Type B pancreatic cell (in vitro differentiated cells): ENCODE measurements at regions not wholly inside any gene's neighbourhood (a gene's known extent, or its start where the extent isn't known, plus 50 kb on each side); places are given as distances from the start of the nearest gene placed in this dataset.

Source experiments
- DNase-seq: peaks from one replicate; pipeline ENCODE4 v3.0.0; 2021; ENCODE audit warnings: mixed read lengths; ENCODE audit not compliant: unreplicated experiment; ENCODE audit errors: extremely low spot score
- H3K27ac Mint-ChIP-seq: 2 replicates; pipeline ENCODE4 v1.8.0; 2021; ENCODE audit warnings: mild to moderate bottlenecking, mixed read lengths
- H3K27me3 Mint-ChIP-seq: 2 replicates; pipeline ENCODE4 v1.8.0; 2021; ENCODE audit warnings: mixed read lengths
- H3K36me3 Mint-ChIP-seq: 2 replicates; pipeline ENCODE4 v1.8.0; 2021; ENCODE audit warnings: mixed read lengths
- H3K4me1 Mint-ChIP-seq: one replicate; pipeline ENCODE4 v1.8.0; 2021; ENCODE audit warnings: mixed read lengths; ENCODE audit not compliant: unreplicated experiment
- H3K4me3 Mint-ChIP-seq: 2 replicates; pipeline ENCODE4 v1.8.0; 2021; ENCODE audit warnings: mild to moderate bottlenecking, mixed read lengths
- H3K9me3 Mint-ChIP-seq: 2 replicates; pipeline ENCODE4 v1.8.0; 2021; ENCODE audit warnings: mixed read lengths
- TF ChIP-seq, protein P1 (sequence below): fragments of 200-600 bp; sonication (generic); conservative IDR thresholded peaks from 2 replicates; pipeline ENCODE4 v1.5.0; 2021; ENCODE audit warnings: antibody characterized with exemption, mild to moderate bottlenecking

- TF ChIP-seq, protein P1, sequence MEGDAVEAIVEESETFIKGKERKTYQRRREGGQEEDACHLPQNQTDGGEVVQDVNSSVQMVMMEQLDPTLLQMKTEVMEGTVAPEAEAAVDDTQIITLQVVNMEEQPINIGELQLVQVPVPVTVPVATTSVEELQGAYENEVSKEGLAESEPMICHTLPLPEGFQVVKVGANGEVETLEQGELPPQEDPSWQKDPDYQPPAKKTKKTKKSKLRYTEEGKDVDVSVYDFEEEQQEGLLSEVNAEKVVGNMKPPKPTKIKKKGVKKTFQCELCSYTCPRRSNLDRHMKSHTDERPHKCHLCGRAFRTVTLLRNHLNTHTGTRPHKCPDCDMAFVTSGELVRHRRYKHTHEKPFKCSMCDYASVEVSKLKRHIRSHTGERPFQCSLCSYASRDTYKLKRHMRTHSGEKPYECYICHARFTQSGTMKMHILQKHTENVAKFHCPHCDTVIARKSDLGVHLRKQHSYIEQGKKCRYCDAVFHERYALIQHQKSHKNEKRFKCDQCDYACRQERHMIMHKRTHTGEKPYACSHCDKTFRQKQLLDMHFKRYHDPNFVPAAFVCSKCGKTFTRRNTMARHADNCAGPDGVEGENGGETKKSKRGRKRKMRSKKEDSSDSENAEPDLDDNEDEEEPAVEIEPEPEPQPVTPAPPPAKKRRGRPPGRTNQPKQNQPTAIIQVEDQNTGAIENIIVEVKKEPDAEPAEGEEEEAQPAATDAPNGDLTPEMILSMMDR, result no peak
- no peak overlapping the region for H3K4me3 Mint-ChIP-seq
- no peak overlapping the region for H3K27ac Mint-ChIP-seq
- peaks cover 12% of the 10 kb centered on the region for H3K9me3 Mint-ChIP-seq
- no peaks in the 10 kb centered on the region for H3K36me3 Mint-ChIP-seq
- no peak for DNase-seq
- peaks cover 6% of the 10 kb centered on the region for H3K4me1 Mint-ChIP-seq
- no peaks in the 10 kb centered on the region for H3K27me3 Mint-ChIP-seq
Observed at GRCh38 chr5:14976486-14976885, 104.9 kb upstream of the ANKH start.

DNA sequence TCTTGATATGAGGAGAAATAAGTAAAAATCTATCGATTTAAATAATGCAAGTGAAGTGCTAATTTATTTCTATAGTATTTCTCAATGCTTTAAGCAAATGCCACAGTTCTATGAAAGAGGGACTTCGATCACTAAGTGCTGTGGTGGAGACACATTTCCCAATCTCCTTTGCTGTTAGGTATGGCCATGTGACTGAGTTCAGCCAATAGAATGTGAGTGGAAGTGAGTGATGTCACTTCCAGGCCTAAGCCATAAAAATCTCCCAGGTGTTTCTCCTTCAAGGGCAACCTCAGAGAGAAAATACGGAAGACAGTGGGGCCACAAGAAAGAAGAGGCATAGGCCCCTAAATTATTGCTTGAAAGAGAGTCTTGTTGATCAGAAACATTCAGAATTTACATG is 100.3 kb upstream of the ANKH start:
- peaks cover 4% of the 10 kb centered on the region for H3K4me1 Mint-ChIP-seq
- H3K36me3 Mint-ChIP-seq, result no peaks in the 10 kb centered on the region
- peaks cover 5% of the 10 kb centered on the region for H3K9me3 Mint-ChIP-seq
- TF ChIP-seq, protein P1, result no peak
- no peak overlapping the region for H3K4me3 Mint-ChIP-seq
- no peaks in the 10 kb centered on the region for H3K27me3 Mint-ChIP-seq
- H3K27ac Mint-ChIP-seq, result no peak overlapping the region
- DNase-seq, result no peak

DNA sequence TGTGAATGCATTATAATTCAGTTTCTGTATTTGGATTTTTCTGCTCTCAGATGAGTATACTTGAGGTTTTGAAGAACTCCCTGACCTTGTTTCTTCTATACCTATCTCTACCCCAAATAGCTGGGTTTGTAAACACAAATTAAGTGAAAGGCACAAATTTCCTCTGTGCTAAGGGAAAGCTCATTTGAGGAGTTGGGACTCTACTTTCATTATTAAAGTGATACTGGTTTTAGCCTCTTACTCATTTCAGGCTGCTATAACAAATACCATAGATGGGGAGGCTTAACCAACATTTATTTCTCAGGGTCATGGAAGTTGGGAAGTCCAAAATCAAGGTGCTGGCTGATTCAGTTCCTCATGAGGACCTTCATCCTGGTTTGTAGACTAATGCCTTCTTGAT is 97.2 kb upstream of the ANKH start:
- H3K4me3 Mint-ChIP-seq, result no peak overlapping the region
- no peaks in the 10 kb centered on the region for H3K36me3 Mint-ChIP-seq
- no peak for DNase-seq
- TF ChIP-seq, protein P1, result no peak
- no peak overlapping the region for H3K27ac Mint-ChIP-seq
- no peaks in the 10 kb centered on the region for H3K27me3 Mint-ChIP-seq
- no peaks in the 10 kb centered on the region for H3K4me1 Mint-ChIP-seq
- H3K9me3 Mint-ChIP-seq, result peaks cover 5% of the 10 kb centered on the region

DNA sequence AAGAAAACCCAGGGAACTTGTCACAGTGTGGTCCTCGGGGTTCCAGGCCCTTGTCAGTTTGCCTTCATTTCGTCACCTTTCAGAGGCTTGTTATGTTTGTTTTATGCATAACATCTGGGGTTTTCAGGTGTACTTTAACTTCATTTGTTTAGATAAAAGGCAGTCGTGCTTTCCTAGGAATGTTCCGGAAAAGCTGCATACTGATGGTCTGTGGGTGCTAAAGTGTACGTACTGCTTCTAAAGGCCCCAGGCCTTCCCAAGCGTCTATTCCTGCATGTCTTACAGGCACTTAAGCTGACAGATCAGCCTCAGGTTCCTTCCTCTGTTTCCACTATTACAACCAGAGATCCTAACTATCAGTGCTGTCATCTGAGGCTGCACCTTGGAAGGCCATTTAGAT is 95.6 kb upstream of the ANKH start:
- DNase-seq, result no peak
- H3K27me3 Mint-ChIP-seq, result no peaks in the 10 kb centered on the region
- TF ChIP-seq, protein P1, result no peak
- no peak overlapping the region for H3K27ac Mint-ChIP-seq
- H3K9me3 Mint-ChIP-seq, result peaks cover 5% of the 10 kb centered on the region
- H3K4me3 Mint-ChIP-seq, result no peak overlapping the region
- no peaks in the 10 kb centered on the region for H3K36me3 Mint-ChIP-seq
- H3K4me1 Mint-ChIP-seq, result no peaks in the 10 kb centered on the region

DNA sequence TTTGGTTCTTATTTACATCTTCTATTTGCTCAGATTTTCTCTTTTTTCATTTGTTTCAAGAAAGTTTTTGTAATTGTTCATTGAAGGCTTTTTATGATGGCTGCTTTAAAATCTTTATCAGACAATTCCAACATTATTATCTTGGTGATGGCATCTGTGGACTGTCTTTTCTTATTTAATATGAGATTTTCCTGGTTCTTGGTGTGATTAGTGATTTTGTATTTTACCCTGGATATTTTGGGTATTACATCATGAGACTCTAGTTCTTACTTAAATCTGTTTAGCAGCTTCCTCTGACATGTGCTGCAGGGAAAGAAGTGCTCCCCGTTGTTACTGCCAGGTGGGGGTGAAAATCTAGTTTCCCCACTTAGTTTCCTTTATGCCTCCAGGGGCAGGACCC is 94.2 kb upstream of the ANKH start:
- H3K27me3 Mint-ChIP-seq, result no peaks in the 10 kb centered on the region
- H3K4me1 Mint-ChIP-seq, result no peaks in the 10 kb centered on the region

GRCh38 chr5:14962604-14963003 is 91.0 kb upstream of the ANKH start:
- H3K4me1 Mint-ChIP-seq, result peaks cover 13% of the 10 kb centered on the region
- H3K9me3 Mint-ChIP-seq, result no peaks in the 10 kb centered on the region
- H3K36me3 Mint-ChIP-seq, result no peaks in the 10 kb centered on the region
- DNase-seq, result no peak
- no peaks in the 10 kb centered on the region for H3K27me3 Mint-ChIP-seq
- H3K4me3 Mint-ChIP-seq, result no peak overlapping the region
- TF ChIP-seq, protein P1, result no peak
- no peak overlapping the region for H3K27ac Mint-ChIP-seq

More for the DNA sequence above, 94.2 kb upstream of the ANKH start:
- Mint-ChIP-seq H3K27ac (no peak overlapping the region), H3K36me3 (no peaks in the 10 kb centered on the region), H3K4me3 (no peak overlapping the region), H3K9me3 (no peaks in the 10 kb centered on the region)
- DNase-seq, result no peak
- TF ChIP-seq, protein P1, result no peak
